Cardiac muscle cell (in vitro differentiated cells and primary cell): ENCODE measurements at regions not wholly inside any gene's neighbourhood (a gene's known extent, or its start where the extent isn't known, plus 50 kb on each side); places are given as distances from the start of the nearest gene placed in this dataset.

ENCODE experiments used
- DNase-seq, 2 donors: peaks; one replicate each; pipeline versions ENCODE4 v3.0.0 to v3.0.0-alpha.2; 2010 to 2017; ENCODE audit warnings: low read depth in 1 of 2, low spot score in 1 of 2
- H3K27ac ChIP-seq: fragments of 200-600 bp; sonication (generic); 2 replicates; pipeline ENCODE4 v1.5.1; 2016
- H3K27me3 ChIP-seq: fragments of 200-600 bp; sonication (generic); 2 replicates; pipeline ENCODE4 v1.6.0; 2016; ENCODE audit warnings: control low read depth
- H3K36me3 ChIP-seq: fragments of 200-600 bp; sonication (generic); 2 replicates; pipeline ENCODE4 v1.5.1; 2016; ENCODE audit warnings: control low read depth
- H3K4me1 ChIP-seq: fragments of 200-600 bp; sonication (generic); 2 replicates; pipeline ENCODE4 v1.8.1; 2017; ENCODE audit warnings: low read depth, mild to moderate bottlenecking, mixed run types
- H3K4me3 ChIP-seq: fragments of 200-600 bp; sonication (generic); 2 replicates; pipeline ENCODE4 v1.5.1; 2016; ENCODE audit warnings: mild to moderate bottlenecking
- H3K9me3 ChIP-seq: fragments of 200-600 bp; sonication (generic); 2 replicates; pipeline ENCODE4 v1.5.1; 2017; ENCODE audit warnings: low read depth, mild to moderate bottlenecking, control low read depth
- CTCF ChIP-seq: IDR thresholded peaks from 2 replicates; pipeline ENCODE4 v1.5.1; 2012; ENCODE audit warnings: low read depth, mild to moderate bottlenecking, low read length

DNA sequence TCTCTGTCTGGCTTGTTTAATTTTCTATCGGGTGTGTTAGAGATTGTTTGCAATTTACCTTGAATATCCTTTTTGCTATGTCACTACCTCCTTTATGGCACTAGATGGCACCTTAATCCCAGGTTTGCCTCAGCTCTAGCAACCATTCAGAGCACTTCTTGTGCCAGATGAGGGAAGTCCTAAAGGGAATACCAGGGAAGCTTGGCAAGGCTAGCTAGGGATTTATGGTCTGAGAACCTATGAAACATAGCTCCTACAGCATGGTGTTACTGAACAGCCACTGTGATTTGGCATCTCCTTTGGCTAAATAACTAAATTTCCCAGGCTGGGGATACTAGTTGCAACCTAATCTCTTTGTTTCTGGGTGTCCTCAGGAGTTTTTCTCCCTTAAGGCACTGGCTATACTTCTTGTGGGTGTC lies 69.0 kb upstream of the VOPP1 start:
- Histone ChIP-seq H3K4me1 (no peaks in the 10 kb centered on the region), H3K4me3 (no peak overlapping the region), H3K9me3 (no peaks in the 10 kb centered on the region), H3K27ac (no peak overlapping the region), H3K36me3 (no peaks in the 10 kb centered on the region), H3K27me3 (no peaks in the 10 kb centered on the region)
- TF ChIP-seq CTCF, result peak; percentile 68
- DNase-seq, result peak; percentile 74 to 89

- Histone ChIP-seq H3K4me1 (no peaks in the 10 kb centered on the region), H3K4me3 (no peak overlapping the region), H3K36me3 (no peaks in the 10 kb centered on the region), H3K9me3 (no peaks in the 10 kb centered on the region), H3K27ac (no peak overlapping the region), H3K27me3 (no peaks in the 10 kb centered on the region)
- DNase-seq, result no peak
- no peak for TF ChIP-seq CTCF
Observed at GRCh38 chr7:55639640-55640039, 67.3 kb upstream of the VOPP1 start.

DNA sequence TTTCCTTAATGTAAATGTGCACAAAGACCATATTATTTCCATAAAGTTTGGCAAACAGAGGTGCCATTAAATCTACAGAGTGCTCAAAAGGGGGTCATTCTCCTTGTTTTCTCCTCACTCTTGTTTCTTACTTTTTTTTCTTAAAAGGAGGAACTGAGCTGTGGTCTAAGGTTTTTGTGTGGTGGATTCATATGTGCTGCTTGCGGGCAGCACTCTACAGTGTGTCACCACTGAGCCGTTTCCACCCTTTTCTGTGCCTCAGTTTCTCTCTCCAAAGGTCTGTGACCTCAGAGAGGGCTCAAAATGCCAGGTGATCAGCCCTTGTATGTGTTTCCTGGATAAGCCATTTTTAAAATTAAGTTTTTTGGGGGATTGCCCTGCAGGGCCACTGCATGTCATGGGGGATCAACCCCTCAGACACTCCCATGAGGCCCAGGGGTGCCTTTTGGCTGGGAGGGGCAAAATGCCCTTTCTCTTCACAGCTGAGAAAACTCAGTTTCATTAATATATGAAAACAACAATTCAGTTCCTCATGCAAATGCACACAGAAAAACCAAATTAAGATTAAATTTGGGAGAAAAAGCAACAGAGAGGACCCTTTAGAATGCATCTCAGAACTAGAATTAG lies 56.9 kb upstream of the VOPP1 start:
- Histone ChIP-seq H3K9me3 (no peaks in the 10 kb centered on the region), H3K27ac (no peak overlapping the region), H3K4me3 (no peak overlapping the region), H3K4me1 (no peaks in the 10 kb centered on the region), H3K27me3 (no peaks in the 10 kb centered on the region), H3K36me3 (no peaks in the 10 kb centered on the region)
- DNase-seq, result no peak
- TF ChIP-seq CTCF, result no peak

DNA sequence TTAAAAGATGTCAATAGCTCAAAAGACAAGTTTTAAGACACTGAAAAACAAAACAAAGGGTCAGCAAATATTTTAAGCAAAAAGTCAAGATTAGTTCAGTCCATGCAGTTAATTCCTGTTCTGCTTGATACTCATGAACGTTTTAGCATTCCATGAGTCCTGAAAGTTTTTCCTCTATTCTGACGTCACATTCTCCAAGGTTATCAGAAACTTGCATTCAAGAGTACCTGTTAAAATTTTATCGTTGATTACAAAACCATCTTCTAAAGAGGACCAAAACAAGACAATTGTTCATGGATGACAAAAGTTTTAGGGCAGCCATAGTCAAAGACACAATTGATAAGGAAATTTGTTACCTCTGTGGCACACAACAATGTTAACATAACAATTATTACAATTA lies 52.5 kb upstream of the VOPP1 start:
- Histone ChIP-seq H3K4me1 (no peaks in the 10 kb centered on the region), H3K27me3 (no peaks in the 10 kb centered on the region), H3K4me3 (no peak overlapping the region), H3K36me3 (no peaks in the 10 kb centered on the region), H3K27ac (no peak overlapping the region), H3K9me3 (no peaks in the 10 kb centered on the region)
- no peak for TF ChIP-seq CTCF
- DNase-seq, result no peak

GRCh38 chr7:55623617-55624016 lies 51.3 kb upstream of the VOPP1 start:
- H3K4me1 ChIP-seq, result no peaks in the 10 kb centered on the region
- H3K36me3 ChIP-seq, result no peaks in the 10 kb centered on the region
- no peak overlapping the region for H3K4me3 ChIP-seq
- no peak for TF ChIP-seq CTCF
- no peaks in the 10 kb centered on the region for H3K9me3 ChIP-seq
- H3K27me3 ChIP-seq, result no peaks in the 10 kb centered on the region
- H3K27ac ChIP-seq, result no peak overlapping the region
- no peak for DNase-seq
